OCI-LY7 (cell line): ENCODE measurements at regions not wholly inside any gene's neighbourhood (a gene's known extent, or its start where the extent isn't known, plus 50 kb on each side); places are given as distances from the start of the nearest gene placed in this dataset.

Experiments used
- EZH2phosphoT487 ChIP-seq: fragments of 200-600 bp; sonication (generic); IDR thresholded peaks from 2 replicates; pipeline ENCODE4 v1.6.1; 2018; ENCODE audit warnings: low read depth, borderline replicate concordance, mild to moderate bottlenecking, mixed run types, antibody characterized with exemption, low read length, moderate library complexity, mixed read lengths
- TF ChIP-seq, protein P1 (sequence below): fragments of 200-600 bp; sonication (generic); conservative IDR thresholded peaks from 2 replicates; pipeline ENCODE4 v1.5.1; 2014; ENCODE audit warnings: mild to moderate bottlenecking, antibody characterized with exemption, low read length, moderate library complexity, mixed read lengths

DNA sequence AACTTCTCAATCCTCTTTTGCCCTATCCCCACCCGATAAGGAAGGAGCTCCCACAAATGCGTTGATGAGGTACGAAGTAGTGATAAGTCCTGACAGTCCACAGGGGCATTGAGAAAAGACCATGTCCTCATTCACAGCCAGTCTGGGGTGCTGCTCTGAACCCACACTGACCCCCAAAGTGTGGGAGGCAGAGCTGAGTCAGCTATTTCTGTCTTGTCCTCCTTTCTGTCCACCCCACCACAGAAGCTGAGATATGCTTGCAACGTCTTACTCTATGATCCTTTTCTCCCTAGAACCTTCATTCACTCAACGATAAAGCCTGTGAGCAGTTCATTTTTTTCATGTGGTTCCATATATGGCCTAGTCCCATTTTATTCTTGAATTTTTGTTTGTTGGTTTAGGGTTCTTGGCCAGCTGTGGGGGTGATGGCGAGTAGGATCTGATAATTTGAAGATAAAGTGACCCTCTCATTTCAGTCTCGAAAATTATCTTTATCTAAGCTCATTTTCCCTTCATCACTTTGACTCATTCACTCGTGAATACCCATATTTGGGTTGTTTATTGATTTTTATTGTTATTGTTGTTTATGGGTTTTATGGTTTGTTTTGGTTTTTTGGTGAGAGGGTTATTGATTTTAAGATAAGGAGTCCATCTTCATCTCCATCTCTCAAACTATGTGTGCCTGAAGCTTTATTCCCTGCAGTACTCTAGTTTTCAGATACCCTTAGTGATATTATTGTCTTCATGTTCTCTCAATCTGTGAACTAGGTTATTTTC lies 58.5 kb upstream of the ZNF366 start:
- TF ChIP-seq, protein P1, sequence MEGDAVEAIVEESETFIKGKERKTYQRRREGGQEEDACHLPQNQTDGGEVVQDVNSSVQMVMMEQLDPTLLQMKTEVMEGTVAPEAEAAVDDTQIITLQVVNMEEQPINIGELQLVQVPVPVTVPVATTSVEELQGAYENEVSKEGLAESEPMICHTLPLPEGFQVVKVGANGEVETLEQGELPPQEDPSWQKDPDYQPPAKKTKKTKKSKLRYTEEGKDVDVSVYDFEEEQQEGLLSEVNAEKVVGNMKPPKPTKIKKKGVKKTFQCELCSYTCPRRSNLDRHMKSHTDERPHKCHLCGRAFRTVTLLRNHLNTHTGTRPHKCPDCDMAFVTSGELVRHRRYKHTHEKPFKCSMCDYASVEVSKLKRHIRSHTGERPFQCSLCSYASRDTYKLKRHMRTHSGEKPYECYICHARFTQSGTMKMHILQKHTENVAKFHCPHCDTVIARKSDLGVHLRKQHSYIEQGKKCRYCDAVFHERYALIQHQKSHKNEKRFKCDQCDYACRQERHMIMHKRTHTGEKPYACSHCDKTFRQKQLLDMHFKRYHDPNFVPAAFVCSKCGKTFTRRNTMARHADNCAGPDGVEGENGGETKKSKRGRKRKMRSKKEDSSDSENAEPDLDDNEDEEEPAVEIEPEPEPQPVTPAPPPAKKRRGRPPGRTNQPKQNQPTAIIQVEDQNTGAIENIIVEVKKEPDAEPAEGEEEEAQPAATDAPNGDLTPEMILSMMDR: no peak
- no peak for TF ChIP-seq EZH2phosphoT487
